Caki2 (cell line): ENCODE measurements at regions not wholly inside any gene's neighbourhood (a gene's known extent, or its start where the extent isn't known, plus 50 kb on each side); places are given as distances from the start of the nearest gene placed in this dataset.

Experiments
- DNase-seq: peaks from one replicate; pipeline ENCODE4 v3.0.0-alpha.2; 2015; ENCODE audit warnings: low read depth
- in situ Hi-C: cut with HindIII; loops from 2 replicates; pipeline ENCODE4 v1.10.0; 2016; ENCODE audit warnings: low sequenced_read_pairs, low pct_unique_long_range_greater_than_20kb, mixed read lengths

- no peak for DNase-seq
- in situ Hi-C loops = no loop called here
Observed at GRCh38 chr12:125492354-125493270, 427.4 kb downstream of the AACS start.

- no peak for DNase-seq
- in situ Hi-C loops = no loop called here
Observed at GRCh38 chr12:125493704-125494308, 428.6 kb downstream of the AACS start.

GRCh38 chr12:125503128-125503527, 437.9 kb downstream of the AACS start:
- DNase-seq = no peak
- in situ Hi-C loops = no loop called here

- in situ Hi-C loops = no loop called here
- DNase-seq = no peak
Observed at GRCh38 chr12:125509195-125509594, 444.0 kb downstream of the AACS start.

- no peak for DNase-seq
- in situ Hi-C loops = no loop called here
Observed at GRCh38 chr12:125512541-125513298, 447.5 kb downstream of the AACS start.

- in situ Hi-C loops = no loop called here
- DNase-seq = no peak
Observed at GRCh38 chr12:125515887-125516286, 450.7 kb downstream of the AACS start.

GRCh38 chr12:125518074-125518473, 452.8 kb downstream of the AACS start:
- in situ Hi-C loops = no loop called here
- DNase-seq = no peak

- in situ Hi-C loops = no loop called here
- no peak for DNase-seq
Observed at GRCh38 chr12:125519026-125519651, 453.9 kb downstream of the AACS start.

GRCh38 chr12:125525879-125526278, 460.6 kb downstream of the AACS start:
- in situ Hi-C loops = no loop called here
- DNase-seq = no peak

- in situ Hi-C loops = no loop called here
- no peak for DNase-seq
Observed at GRCh38 chr12:125528281-125528680, 463.0 kb downstream of the AACS start.

GRCh38 chr12:125530201-125530600, 465.0 kb downstream of the AACS start:
- DNase-seq = no peak
- in situ Hi-C loops = no loop called here

GRCh38 chr12:125530876-125531275, 465.6 kb downstream of the AACS start:
- no peak for DNase-seq
- in situ Hi-C loops = no loop called here

GRCh38 chr12:125531574-125531973, 466.3 kb downstream of the AACS start:
- in situ Hi-C loops = no loop called here

GRCh38 chr12:125533434-125534029, 468.3 kb downstream of the AACS start:
- DNase-seq = peak; percentile 12
- in situ Hi-C loops = no loop called here

More at GRCh38 chr12:125531574-125531973, 466.3 kb downstream of the AACS start:
- no peak for DNase-seq

GRCh38 chr12:125538401-125539199, 473.4 kb downstream of the AACS start:
- DNase-seq = no peak
- in situ Hi-C loops = no loop called here

GRCh38 chr12:125540580-125541204, 475.5 kb downstream of the AACS start:
- DNase-seq = no peak
- in situ Hi-C loops = no loop called here

GRCh38 chr12:125544960-125545359, 479.7 kb downstream of the AACS start:
- peak; percentile 49 for DNase-seq
- in situ Hi-C loops = no loop called here
